GM21576 (cell line): ENCODE measurements at regions not wholly inside any gene's neighbourhood (a gene's known extent, or its start where the extent isn't known, plus 50 kb on each side); places are given as distances from the start of the nearest gene placed in this dataset.
A peak's percentile ranks its signal among the peaks of the same experiment; 100 is the strongest.
"Not testable (repeated sequence)": the region's sequence is repeated elsewhere in the genome, so short reads cannot be mapped to it uniquely, and the experiment has no call there.

Source experiments
- ATAC-seq: cut with Tn5 transposase; IDR thresholded peaks from one replicate; pipeline ENCODE4 v1.9.1; 2021; ENCODE audit warnings: mild to moderate bottlenecking, moderate library complexity; ENCODE audit not compliant: unreplicated experiment

DNA sequence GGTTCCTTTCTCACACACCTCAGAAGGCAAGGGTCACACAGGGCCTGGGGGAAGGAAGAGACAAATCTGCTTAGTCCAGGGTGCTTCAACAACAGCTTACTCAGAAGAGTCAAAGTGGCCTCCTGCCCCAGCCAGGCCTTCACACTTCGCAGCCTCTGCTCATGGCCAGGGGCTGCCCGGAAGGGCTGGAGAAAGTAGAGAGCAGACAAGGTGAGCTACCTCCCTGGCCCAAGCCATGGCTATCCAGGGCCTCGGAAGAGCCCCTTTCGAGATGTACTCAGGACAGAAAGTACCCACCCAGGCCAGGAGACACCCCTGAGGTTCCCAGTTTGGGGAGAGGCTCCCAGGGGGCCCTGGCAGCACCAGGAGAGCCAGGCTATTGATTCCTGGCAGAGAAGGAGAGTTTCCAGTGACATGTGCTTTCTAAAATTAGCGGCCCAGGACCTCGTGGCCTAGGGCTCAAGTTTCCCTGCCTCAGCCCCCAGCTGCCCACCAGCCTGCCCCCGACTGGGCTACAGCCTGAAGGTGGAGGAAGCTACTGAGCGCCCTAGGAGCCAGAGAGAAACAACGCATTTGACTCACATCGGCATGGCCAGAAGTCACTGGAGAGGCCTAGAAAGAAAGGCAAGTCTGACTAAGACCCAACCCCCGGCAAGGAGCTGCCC, 533.2 kb downstream of the TP53TG3F start:
- not testable (repeated sequence) for ATAC-seq

DNA sequence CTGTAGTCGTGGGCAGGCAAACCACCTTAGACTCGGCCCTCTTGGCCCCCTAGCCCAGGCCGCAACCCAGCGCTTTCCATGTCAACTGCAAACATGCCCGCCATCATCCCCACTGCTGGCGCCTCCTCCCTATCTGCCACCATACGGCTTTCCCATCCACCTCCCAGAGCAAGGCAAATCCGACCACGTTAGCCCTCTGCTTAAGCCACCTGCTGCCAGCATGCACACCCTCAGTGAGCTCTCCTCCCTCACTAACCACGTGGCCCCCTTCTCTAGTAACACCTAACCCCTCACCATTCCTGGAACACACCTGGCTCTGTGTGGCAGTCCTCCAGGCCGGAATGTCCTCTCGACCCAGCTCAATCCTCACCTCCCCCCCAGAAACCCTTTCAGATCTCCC, 534.8 kb downstream of the TP53TG3F start:
- not testable (repeated sequence) for ATAC-seq

DNA sequence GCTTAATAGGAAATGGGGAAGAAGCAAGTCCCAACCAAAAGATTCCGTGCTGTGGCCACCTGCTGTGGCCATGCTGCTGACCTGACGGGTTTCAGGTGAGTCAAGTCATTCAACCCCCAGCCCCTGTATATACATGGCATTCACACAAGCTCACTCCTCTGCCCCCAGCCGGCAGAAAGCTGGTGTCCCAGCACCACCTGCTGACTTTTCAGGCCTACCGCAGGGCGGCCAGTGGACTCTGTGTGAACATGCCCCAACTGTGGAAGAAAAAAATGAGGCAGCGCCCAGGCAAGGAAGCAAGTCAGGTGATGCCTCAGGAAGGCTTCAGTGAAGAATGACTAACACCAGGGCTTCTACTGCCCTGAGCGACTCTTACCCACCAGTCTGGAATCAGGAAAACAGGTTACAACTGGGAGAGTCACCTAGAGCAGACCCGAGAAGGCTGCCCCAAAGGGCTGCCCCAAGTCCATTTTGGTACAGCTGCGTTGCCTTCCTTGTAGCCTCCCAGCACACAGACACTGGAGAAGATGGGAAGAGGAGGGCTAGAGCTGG, 536.5 kb downstream of the TP53TG3F start:
- ATAC-seq: not testable (repeated sequence)

DNA sequence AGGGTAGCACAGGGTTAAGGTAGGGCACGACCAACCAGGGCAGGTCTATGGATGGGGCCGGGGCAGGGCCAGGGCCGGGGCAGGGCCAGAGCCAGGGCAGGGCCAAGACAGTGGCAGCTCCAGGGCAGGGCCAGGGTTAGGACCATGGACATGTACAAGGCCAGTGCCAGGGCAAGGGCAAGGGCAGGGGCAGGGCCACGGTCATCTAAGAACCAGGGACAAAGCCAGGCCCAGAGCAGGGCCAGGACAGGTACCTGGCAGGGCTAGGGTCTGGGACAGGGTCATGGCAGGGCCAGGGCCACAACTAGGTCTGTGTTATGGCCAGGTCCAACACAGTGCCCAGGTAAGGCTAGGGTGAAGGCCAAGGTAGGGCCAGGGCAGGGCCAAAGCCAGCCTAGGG, 541.8 kb downstream of the TP53TG3F start:
- ATAC-seq: not testable (repeated sequence)

DNA sequence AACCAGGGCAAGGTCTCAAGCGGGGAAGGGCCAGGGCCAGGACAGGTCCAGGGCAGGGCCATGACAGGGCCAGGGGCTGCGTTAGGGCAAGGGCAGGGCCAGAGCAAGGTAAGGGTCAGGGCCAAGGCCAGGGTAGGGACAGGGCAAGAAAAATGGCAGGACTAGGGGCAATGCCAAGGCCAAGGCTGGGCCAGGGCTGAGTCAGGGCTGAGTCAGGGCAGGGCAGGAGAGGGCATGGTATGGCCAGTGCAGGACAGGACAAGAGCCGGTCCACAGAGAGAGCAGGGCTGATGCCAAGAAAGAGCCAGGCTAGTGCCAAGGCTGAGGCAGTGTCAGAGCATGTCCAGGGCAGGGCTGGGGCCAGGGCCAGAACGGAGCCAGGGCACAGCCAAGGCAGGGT, 542.5 kb downstream of the TP53TG3F start:
- ATAC-seq: not testable (repeated sequence)

DNA sequence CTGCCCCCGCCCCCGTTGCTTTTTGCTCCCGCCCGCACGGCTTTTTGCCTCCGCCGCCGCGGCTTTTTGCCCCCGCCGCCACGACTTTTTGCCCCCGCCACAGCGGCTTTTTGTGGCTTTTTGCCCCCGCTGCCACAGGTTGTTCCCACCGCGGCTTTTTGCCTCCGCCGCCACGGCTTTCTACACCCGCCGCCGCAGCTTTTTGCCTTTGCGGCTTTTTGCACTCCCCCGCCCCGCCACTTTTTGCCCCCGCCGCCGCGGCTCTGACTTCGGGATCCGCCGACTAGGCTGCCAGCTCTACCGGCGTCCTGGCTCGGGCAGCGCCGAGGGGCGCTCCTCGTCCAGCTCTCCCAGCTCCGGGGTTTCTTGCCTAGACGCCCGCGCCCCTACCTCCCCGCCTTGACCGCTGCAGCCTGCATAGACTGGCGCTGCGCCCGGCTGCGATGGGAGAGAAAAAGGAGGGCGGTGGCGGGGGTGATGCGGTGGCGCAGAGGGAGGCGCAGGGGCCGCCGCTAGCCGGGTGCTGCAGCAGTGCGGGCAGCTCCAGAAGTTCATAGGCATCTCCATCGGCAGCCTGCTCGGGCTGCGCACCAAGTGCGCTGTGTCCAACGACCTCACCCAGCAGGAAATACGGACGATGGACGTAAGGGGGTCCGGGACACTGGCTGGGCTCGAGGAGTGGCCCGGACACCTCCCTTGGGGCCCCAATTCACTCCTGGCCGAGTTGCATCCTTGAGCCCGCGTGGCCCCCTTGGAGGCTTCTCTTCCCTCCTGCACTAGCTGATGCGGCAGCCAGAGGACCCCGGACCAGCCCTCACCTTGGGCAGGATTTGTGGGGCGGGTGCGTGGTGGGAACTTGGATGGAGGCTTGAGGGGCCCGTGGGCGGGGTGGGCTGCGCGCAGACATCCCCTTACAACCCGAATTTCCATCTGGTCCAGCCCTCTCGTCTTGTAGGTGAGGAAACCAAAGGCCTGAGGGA, 555.7 kb downstream of the TP53TG3F start:
- ATAC-seq: not testable (repeated sequence)

DNA sequence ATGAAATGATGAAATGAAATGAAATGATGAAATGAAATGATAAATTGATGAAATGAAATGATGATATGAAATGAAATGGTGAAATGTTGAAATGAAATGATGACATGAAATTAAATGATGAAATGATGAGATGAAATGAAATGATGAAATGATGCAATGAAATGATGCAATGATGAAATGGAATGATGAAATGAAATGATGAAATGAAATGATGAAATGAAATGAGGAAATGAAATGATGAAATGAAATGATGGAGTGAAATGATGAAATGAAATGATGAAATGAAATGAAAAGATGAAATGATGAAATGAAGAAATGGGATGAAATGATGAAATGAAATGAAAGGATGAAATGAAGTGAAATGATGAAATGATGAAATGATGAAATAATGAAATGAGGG, 558.9 kb downstream of the TP53TG3F start:
- not testable (repeated sequence) for ATAC-seq

DNA sequence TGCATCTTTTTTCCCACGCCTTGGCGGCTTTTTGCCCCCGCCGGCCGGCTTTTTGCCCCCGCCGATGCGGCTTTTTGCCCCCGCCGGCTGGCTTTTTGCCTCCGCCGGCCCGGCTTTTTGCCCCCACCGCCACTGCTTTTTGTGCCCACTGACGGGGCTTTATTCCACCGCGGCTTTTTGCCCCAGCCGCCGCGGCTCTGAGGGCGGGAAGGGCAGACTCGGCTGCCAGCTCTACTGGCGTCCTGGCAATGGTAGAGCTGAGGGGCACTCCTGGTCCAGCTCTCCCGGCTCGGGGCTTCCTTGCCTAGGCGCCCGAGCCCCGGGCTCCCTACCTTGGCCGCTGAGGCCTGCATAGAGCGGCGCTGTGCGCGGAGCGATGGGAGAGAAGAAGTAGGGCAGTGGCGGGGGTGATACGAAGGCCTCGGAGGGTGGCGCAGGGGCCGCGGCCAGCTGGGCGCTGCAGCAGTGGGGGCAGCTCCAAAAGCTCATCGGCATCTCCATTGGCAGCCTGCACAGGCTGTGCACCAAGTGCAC, 591.4 kb downstream of the TP53TG3F start:
- no peak for ATAC-seq

DNA sequence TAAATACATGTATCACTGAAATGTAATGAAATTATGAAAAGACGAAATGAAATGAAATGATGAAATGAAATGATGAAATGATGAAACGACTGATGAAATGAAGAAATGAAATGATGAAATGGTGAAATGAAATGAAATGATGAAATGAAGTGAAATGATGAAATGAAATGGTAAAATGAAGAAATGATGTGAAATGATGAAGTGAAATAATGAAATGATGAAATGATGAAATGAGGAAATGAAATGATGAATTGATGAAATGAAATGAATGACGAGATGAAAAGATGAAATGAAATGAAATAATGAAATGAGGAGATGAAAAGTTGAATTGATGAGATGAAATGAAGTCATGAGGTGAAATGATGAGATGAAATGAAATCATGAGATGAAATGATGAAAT, 594.7 kb downstream of the TP53TG3F start:
- no peak for ATAC-seq

DNA sequence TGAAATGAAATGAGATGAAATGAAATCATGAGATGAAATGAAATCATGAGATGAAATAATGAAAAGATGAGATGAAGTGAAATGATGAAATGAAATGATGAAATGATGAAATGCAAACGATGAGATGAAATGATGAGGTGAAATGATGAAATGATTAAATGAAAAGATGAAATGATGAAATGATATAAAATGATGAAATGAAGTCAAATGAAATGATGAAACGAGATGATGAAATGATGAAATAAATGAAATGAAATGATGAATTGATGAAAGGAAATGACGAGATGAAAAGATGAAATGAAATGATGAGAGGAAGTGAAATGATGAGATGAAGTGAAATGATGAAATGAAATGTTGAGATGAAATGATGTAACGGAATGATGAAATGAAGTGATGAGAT, 595.6 kb downstream of the TP53TG3F start:
- ATAC-seq: no peak

DNA sequence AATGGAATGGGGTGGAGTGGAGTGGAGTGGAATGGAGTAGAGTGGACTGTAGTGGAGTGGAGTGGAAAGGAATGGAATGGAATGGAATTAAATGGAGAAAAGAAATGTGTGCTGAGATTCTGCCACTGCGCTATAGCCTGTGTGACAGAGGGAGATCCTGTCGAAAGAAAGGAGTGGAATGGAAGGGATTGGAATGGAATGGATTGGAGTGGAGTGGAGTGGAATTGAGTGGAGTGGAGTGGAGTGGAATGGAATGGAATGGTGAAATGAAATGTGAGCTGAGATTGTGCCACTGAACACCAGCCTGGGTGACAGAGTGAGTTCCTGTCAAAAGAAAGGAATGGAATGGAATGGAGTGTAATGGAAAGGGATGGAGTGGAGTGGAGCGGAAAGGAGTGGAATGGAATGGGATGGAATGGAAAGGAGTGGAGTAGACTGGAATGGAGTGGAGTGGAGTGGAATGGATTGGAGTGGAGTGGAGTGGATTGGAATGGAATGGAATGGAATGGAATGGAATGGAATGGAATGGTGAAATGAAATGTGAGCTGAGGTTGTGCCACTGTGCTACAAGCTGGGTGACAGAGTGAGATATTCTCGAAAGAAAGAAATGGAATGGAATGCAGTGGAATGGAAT, 603.3 kb downstream of the TP53TG3F start:
- ATAC-seq: not testable (repeated sequence)

DNA sequence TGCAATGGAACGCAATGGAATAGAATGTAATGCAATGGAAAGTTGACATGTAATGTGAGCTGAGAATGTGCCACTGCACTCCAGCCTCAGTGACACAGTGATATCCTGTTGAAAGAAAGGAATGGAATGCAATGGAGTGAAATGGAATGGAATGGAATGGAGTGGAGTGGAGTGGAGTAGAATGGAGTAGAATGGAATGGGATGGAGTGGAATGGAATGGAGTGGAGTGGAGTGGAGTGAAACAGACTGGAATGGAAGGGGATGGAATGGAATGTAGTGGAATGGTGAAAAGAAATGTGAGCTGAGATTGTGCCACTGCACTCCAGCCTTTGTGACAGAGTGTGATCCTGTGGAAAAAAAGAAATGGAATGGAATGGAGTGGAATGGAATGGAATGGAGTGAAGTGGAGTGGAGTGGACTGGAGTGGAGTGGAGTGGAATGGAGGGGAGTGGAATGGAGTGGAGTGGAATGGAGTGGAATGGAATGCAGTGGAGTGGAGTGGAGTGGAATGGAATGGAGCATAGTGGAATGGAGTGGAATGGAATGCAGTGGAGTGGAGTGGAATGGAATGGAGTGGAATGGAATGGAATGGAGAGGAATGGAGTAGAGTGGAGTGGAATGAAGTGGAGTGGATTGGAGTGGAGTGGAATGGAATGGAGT, 604.2 kb downstream of the TP53TG3F start:
- ATAC-seq: peak; percentile 47

DNA sequence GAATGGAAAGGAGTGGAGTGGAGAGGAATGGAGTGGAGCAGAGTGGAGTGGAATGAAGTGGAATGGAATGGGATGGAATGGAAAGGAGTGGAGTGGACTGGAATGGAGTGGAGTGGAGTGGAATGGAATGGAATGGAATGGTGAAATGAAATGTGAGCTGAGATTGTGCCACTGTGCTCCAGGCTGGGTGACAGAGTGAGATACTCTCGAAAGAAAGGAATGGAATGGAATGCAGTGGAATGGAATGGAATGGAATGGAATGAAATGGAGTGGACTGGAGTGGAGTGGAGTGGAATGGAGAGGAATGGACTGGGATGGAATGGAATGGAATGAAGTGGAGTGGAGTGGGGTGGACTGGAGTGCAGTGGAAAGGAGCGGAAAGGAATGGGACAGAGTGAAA, 605.2 kb downstream of the TP53TG3F start:
- not testable (repeated sequence) for ATAC-seq

DNA sequence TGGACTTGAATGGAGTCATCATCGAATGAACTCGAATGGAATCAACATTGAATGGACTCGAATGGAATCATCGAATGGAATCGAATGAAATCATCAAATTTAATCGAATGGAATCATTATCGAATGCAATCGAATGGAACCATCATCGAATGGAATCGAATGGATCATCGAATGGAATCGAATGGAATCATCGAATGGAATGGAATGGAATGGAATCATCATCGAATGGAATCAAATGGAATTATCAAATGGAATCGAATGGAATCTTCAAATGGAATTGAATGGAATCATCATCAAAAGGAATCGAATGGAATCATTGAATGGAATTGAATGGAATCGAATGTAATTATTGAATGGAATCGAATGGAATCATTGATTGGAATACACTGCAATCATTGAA, 610.3 kb downstream of the TP53TG3F start:
- ATAC-seq: not testable (repeated sequence)

DNA sequence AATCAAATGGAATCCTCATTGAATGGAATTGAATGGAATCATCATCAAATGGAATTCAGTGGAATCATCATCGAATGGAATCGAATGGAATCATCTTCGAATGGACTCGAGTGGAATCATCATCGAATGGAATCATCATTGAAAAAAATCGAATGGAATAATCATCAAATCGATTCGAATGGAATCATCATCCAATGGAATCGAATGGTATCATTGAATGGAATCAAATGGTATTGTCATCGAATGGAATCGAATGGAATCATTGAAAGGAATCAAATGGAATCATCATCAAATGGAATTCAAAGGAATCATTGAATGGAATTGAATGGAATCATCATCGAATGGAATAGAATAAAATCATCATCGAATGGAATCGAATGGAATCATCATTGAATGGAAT, 619.3 kb downstream of the TP53TG3F start:
- no peak for ATAC-seq

DNA sequence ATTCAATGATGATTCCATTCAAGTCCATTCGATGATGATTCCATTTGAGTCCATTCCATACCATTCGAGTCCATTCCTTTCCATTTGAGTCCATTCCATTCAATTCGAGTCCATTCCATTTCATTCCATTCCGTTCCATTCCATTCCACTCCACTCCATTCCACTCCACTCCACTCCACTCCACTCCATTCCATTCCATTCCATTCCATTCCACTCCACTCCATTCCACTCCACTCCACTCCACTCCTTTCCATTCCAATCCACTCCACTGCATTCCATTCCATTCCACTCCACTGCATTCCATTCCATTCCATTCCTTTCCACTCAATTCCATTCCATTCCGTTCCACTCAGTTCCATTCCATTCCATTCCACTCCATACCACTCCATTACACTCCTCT, 625.6 kb downstream of the TP53TG3F start:
- not testable (repeated sequence) for ATAC-seq

DNA sequence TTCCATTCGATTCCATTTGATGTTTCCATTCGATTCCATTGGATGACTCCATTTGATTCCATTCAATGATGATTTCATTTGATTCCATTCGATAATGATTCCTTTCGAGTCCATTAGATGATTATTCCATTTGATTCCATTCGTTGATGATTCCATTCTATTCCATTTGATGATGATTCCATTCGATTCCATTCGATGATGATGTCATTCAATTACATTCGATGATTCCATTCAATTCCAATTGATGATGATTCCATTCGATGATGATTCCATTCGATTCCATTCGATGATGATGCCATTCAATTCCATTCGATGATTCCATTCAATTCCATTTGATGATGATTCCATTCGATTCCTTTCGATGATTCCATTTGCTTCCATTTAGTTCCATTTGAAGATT, 635.6 kb downstream of the TP53TG3F start:
- ATAC-seq: not testable (repeated sequence)

DNA sequence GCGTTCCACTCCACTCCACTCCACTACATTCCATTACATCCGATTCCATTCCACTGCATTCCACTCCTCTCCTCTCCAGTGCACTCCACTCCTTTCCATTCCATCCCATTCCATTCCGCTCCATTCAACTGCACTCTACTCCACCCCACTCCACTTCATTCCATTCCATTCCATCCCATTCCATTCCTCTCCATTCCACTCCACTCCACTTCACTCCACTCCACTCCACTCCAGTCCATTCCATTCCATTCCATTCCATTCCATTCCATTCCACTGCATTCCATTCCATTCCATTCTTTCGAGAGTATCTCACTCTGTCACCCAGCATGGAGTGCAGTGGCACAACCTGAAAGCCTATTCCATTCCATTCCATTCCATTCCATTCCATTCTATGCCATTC, 637.5 kb downstream of the TP53TG3F start:
- not testable (repeated sequence) for ATAC-seq

DNA sequence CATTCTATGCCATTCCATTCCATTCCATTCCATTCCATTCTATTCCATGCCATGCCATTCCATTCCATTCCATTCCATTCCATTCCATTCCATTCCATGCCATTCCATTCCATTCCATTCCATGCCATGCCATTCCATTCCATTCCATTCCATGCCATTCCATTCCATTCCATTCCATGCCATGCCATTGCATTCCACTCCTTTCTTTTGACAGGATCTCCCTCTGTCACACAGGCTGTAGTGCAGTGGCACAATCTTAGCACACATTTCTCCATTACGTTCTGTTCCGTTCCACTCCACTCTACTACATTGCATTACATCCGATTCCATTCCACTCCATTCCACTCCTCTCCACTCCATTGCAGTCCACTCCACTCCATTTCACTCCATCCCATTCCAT, 637.9 kb downstream of the TP53TG3F start:
- ATAC-seq: not testable (repeated sequence)

DNA sequence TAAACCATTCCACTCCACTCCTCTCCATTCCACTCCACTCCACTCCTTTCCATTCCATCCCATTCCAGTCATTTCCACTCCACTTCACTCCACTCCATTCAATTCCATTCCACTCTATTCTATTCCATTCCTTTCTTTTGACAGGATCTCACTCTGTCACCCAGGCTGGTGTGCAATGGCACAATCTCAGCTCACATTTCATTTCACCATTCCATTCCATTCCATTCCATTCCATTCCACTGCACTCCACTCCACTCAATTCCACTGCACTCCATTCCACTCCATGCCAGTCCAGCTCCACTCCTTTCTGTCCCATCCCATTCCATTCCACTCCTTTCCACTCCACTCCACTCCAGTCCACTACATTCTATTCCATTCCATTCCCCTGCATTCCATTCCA, 638.6 kb downstream of the TP53TG3F start:
- not testable (repeated sequence) for ATAC-seq
